ENCODE measurements at regions not wholly inside any gene's neighbourhood (a gene's known extent, or its start where the extent isn't known, plus 50 kb on each side); places are given as distances from the start of the nearest gene placed in this dataset.

GRCh38 chr2:16615687-16616615 is 49.7 kb downstream of the CYRIA start:
- H3K4me3 ChIP-seq (ENCODE audit: low read depth, low read length) = no peak overlapping the region
- TF ChIP-seq CTCF (IDR thresholded peaks at IDR 0.05; ENCODE audit: low read depth, low read length) = no peak

- H3K4me3 ChIP-seq (ENCODE audit: low read depth, low read length) = no peak overlapping the region
- TF ChIP-seq CTCF (IDR thresholded peaks at IDR 0.05; ENCODE audit: low read depth, low read length) = no peak
Observed at GRCh38 chr2:16615246-16615645, 50.4 kb downstream of the CYRIA start.

DNA sequence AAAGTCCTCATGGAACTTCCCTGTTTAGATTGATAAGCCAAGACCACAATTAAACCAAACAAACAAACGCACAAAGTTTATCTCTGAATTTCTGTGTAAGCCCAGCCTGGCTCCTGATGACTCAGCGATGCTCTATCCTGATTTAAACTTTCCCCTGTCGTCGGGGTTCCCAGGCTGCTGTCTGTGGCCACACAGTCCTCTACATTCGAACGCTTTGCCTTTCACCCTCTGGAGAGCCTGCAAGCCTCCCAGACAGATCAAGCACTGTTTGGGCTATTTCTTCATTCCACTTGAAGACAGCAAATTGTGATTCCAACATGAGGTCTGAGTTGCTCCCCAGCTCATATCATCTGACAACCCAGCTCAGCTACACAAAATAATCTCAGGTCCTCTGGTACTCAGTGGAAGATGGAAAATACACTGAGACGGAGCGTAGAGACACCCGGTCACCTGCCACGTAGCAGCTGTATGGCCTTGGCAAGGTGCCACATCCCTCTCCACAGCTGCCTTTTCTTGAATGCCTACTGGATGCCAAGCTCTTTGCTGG is 51.2 kb downstream of the CYRIA start:
- TF ChIP-seq CTCF (IDR thresholded peaks at IDR 0.05; ENCODE audit: low read depth, low read length) = no peak
- H3K4me3 ChIP-seq (ENCODE audit: low read depth, low read length) = no peak overlapping the region

DNA sequence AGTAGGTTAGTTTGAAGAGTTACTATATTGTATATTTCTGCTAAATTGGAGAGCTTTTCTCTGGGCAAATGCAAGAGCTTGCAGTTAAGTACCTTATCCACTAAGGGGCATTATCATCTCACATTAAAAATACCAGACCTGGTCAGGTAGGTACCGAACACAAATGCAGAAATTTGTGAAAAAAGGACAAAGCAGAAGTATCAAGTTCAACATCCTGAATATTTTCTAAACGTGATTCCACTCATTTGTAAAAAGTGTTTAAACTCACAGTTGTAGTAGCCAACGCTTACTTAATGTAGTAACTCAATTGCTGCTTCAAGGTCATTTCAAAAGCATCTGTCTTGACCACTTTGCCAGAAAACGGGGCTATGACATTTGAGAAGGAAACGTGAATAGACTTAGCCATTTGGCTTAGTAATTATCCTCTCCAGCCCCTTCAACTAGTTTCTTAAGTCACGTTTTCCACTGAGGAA is 52.1 kb downstream of the CYRIA start:
- no peak for TF ChIP-seq CTCF (IDR thresholded peaks at IDR 0.05; ENCODE audit: low read depth, low read length)
- H3K4me3 ChIP-seq (ENCODE audit: low read depth, low read length) = no peak overlapping the region

GRCh38 chr2:16612490-16612889 is 53.1 kb downstream of the CYRIA start:
- H3K4me3 ChIP-seq (ENCODE audit: low read depth, low read length) = no peak overlapping the region
- TF ChIP-seq CTCF (IDR thresholded peaks at IDR 0.05; ENCODE audit: low read depth, low read length) = no peak

DNA sequence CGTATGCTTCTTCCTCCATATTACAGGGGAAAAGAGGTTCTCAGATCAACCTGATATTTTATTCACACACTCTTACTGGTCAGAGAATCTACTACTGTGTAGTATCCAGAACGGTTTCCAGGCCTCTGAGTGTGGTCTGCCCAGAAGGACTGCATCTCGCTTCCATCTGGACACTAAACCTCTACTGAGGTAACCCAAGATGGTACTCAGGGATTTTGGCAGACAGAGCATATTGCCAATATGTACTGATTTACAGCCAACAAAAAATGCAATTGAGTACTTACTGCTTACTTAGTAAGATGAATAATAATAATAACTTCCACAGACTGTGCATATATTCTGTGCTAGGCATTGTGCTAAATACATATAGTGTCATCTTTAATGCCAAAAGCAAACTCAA is 55.8 kb downstream of the CYRIA start:
- H3K4me3 ChIP-seq (ENCODE audit: low read depth, low read length) = no peak overlapping the region
- TF ChIP-seq CTCF (IDR thresholded peaks at IDR 0.05; ENCODE audit: low read depth, low read length) = no peak
